Dedifferentiated amniotic fluid mesenchymal stem cell (primary cell): ENCODE measurements at regions not wholly inside any gene's neighbourhood (a gene's known extent, or its start where the extent isn't known, plus 50 kb on each side); places are given as distances from the start of the nearest gene placed in this dataset.
"Not testable (repeated sequence)": the region's sequence is repeated elsewhere in the genome, so short reads cannot be mapped to it uniquely, and the experiment has no call there.

Experiments
- DNase-seq: peaks from one replicate; pipeline ENCODE4 v3.0.0-alpha.2; 2016; ENCODE audit errors: extremely low spot score

DNA sequence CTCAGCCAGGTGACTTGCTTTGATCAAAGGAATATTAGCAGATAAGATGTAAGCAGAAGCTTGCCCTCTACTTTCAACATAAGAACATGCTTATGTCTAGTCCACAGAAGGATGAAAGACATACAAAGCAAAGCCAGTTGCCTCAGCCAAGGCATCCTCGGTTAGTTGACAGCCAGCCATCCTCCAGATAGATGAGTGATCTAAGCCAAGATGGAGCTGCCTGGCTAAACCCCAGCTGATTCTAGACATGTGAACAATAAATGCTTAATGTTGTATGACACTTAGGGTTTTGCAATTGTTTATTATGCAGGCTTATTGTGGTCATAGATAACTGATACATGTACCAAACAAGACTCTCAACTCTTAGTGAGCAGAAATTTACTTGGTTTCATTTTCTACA lies 157.6 kb upstream of the TMTC2 start:
- no peak for DNase-seq

DNA sequence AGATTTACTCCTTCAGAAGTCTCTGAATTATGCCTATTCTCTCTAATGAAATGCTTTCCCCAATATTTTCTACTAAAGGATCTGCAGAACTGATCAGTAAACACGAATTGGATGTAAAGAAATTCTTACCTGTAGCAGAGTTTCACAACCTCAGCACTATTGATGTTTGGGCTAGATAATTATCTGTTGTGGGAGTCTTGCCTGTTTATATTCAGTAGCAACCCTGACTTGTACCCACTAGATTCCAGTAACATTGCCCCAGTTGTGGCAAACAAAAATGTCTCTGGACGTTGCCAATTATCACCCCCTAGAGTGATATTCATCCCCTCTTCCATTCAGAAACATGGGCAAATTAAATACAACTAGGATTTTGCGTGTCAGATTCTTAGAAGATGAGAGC lies 156.8 kb upstream of the TMTC2 start:
- DNase-seq = no peak

DNA sequence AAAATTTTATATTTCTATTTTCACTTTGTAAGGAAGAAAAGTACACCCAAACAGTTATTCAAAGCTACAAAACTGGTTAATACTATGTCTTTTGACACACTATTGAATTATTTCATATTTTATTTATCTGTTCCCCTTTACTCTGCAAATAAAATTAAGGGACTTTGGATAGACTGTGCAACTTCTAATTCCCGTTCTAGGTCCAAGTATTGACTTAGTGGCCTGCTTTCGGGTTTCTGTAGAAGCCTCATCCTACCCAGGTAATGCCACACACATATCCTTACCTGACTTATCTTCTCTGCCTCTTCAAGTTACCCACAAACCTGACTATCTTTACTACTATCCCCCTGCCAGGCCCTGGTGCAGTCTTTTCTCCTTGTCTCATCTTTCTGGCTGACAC lies 156.3 kb upstream of the TMTC2 start:
- DNase-seq = no peak

DNA sequence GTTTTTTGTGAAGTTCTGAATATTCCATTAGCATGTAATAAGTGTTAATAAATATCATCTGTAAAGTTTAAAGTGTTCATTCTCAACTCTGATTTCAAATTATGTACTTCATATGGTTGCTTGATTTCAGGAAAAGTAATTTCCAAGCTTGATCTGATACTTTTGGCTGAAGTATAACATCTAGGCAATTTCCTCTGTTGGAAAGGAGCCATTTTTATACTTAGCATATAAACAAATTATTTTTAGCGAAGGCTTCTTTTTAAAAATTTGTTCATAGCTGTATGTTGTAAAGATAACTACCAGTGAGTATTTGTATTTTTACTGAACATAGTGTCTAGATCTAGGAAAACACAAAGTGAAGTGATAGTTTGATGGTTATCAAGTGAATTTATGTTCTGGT lies 153.4 kb upstream of the TMTC2 start:
- DNase-seq = no peak

DNA sequence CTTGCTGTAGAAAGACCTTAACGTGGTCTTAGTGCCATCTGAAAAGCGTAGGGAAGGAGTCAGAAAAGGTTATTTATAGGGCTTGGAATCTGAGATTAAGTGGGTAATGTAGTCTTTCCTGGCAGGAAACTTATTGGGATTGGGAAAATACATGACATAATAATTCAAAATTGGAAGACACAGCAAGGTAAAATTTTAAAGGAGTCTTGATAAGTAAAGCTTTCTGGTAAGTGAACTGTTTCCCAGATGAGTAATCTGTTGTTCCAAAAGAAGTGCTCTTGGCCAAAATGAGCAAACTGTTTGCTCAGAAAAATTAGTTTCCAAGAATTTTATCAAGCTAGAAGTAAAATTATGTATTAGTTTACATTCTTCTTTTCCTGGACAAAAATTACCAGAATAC lies 149.3 kb upstream of the TMTC2 start:
- no peak for DNase-seq

DNA sequence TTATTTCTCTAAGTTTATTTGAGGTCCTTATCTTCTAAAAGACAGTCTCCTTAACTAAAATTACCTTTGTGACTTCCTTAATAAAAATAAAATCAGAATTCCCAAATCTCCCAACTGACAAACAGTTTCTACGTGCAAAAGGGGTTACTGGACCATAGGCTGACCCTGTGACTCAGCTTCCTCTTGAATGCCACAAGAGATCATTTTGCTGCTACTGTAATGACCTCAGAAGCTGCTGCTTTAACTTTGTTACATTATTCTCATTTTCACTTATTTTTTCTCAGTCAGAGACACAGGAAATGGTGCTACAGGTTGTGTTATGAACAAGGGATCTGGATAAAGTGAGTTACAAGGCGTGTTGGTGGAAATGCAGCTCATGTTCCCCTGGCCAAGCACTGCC lies 132.2 kb upstream of the TMTC2 start:
- peak; percentile 13 for DNase-seq

DNA sequence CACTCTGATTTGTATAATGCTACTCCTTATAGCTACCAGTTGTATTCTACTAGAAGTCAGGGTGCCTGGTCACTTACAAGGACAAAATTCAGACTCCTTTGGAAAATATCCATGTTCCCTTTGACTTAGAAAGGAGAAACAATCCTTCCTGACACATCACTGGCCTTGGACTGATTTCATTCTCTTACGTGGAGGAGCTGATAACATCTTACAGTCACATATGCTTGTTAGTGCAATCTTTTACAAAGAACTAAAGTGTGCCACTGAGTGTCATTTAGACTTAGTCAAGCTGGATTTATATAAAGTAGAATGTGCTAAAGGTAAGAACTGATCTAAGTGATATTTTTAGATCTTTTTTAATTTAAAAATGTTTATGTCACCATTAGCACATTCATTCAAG lies 131.0 kb upstream of the TMTC2 start:
- peak; percentile 13 for DNase-seq

DNA sequence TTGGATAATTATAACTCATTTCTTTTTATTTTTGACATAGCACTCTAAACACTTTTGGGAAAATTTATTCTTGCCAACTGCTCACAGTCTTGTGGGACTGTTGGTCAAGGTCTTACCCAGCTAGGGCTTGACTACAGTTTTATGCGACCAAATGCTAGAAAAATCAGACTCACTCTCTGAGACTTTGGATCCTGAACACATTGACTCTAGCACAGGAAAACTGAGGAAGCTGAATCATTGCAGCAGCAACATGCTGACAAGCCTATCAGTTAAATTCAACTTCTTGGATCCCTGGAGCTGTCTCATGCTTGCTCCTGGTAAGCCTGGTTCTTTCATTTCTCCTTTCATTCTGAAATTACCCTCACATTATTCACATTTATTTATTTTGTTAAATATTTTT lies 120.7 kb upstream of the TMTC2 start:
- no peak for DNase-seq

DNA sequence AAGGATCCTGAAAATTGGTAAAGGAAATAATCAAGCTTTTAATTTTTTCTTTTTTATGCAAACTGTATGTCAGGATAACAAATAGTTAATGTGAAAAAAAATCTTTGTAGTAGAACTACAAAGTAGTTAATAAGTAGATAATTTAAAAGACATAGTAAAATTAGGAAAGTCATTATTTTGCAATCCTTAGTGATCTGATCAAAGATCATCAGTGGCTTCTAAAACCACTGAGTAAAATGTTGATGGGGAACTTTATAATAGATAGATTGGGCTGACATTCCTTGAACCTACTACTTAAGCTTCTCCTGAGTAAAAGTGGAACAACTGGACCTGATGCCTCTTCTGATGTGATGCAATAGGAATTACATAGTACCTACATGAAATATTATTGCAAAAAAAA lies 119.0 kb upstream of the TMTC2 start:
- peak; percentile 1 for DNase-seq

DNA sequence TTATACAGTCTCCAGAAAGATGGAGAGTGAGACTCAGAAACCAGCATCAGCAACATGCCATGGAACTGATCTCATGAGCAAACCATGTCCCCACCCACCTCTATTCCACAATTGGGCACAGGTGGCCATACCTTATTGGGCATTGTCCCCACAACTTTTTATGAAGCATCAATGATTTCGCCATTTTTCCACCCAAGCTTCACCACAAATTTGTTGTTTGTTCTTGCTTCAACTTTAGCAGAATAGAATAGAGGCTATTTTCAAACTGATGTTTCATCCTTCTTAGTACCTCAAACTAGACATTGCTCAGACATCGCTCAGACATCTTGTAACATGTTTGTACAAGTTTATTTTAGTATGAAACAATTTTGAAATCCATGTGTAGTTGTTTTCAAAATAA lies 112.5 kb upstream of the TMTC2 start:
- no peak for DNase-seq

DNA sequence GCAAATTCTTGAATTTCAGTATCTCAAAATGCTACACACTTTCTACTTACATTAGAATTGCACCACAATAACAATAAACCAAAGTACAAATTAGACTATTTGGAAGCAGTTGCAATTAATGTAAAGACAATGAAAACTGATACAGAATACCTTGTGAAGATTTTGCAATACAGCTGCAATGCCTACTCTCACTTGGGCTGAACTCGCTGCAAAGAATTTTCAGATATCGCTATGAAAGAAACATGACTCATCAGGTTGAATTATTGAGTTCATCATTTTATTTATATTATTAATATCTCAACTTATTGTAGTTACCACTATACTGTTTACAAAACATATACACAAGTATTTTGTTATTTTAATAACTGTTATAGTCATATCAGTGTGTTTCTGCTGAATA lies 108.0 kb upstream of the TMTC2 start:
- no peak for DNase-seq

DNA sequence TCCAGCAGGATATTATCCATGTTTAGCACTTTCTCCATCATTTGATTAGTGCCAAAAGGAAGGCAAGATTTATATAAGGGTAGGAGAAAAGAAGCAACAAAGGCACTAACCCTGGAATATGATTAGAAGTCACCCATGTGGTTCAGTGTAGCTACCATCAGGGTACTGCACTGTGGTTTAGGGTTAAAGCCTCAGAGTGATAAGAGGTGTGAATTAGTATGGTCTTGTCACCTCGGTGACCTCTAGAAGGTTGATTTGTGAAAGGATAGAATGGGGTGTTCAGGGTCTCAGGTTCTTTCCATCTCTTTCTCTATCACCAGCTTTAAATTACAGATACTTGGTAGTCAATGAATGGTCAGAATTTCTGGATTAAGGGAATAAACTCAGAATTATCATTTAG lies 103.0 kb upstream of the TMTC2 start:
- no peak for DNase-seq

DNA sequence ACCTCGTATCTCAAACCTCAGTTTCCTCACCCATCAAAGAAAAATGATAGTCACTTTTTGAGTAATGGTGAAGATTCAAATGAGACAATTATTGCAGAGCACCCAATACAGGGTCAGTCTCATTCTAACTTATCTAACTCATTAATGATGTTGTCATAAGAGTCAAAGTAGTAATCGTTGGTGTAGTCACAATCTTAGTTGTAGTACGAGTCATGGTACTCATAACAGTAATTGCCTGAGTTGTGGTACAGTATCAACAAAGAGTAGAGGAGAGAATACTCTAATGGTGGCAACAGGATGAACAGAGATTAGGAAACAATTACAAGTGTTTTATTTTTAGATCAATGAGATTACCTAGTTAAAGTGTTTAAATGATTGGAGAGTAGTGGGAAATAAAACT lies 93.6 kb upstream of the TMTC2 start:
- no peak for DNase-seq

DNA sequence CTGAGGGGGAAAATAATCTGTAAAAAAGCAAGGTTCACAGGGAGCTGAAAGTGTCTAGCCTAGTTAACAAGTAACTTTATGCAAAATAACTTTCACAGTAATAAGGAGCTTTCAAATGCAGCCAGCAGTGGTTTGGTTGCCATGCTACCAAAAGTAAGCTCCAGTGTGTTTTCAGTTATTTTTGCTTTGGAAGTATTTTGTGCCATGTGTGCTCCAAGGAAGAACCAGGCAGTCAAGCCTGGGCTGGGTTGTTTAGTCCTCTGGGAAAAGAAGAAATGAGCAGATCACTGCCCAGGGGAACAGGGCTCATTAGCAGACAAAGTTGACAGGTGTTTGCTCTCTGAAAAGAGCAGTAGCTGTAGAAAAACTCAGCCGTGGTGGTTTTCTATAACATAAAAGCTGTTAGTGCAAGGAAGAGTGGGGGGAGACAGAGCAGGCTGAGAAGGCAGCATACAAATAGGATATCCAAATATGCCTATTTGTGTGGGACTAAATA lies 92.8 kb upstream of the TMTC2 start:
- DNase-seq = no peak

DNA sequence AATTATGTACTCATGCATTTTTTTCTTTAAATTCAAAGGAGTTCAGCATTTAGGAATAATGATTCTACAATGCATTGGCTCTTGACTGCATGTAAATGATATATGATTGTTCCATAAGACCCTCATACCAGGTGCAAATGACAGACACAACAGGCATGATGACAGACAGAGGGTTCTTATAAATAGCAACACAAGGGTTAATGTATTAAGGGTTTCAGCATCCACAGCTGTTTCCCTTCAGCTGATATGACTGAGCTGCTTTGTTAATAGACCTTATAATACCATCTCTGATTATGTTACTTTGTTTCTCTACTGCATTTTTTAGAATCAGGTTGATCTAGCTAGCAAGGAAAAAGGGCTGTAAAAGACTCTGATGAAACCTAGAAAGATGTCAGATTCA lies 90.8 kb upstream of the TMTC2 start:
- no peak for DNase-seq

DNA sequence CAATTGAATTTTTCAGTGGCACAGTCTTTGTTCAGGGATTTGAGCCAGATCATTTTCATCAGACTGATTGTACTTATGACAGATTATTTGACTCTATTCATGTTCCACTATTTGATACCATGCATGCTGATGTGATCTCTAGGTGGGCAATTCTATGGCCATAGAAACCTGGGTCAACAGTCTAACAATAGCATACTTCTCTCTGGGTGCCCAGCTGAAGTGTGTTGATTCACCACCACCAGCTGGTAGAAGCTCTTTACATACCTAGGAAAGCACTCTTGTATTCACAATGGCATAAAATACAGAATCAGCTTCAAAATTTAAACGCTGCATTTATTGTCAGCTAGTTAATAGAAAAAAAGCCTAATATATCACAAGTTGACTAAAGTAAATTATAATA lies 90.2 kb upstream of the TMTC2 start:
- no peak for DNase-seq

DNA sequence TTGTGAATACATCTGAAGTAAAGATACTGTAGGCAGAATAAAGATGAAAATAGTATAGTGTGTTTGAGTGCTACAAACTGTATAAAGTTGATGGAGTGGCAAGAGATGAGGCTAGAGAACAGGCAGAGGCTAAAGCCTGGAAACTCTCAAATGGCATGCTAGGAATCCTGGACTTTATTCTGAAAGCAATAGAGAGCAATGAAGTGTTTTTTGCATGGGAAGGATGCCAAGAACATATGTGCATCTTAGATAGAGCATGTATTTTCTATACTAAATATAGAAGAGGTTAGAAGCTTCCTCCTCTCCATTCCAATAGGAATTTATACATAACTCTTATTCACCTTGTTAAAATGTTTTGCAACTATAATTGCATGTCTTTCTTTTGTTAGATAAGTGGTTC lies 86.3 kb upstream of the TMTC2 start:
- peak; percentile 23 for DNase-seq

DNA sequence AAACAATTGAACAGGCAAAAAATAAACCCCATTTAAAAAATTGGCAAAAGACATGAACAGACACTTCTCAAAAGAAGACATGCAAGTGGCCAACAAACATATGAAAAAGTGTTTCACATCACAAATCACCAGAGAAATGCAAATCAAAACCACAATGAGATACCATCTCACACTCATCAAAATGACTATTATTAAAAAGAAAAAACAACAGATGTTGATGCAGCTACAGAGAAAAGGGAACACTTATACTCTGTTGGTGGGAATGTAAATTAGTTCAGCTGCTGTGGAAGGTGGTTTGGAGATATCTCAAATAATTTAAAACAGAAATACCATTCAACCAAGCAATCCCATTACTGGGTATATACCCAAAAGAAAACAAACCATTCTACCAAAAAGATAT lies 83.1 kb upstream of the TMTC2 start:
- not testable (repeated sequence) for DNase-seq

DNA sequence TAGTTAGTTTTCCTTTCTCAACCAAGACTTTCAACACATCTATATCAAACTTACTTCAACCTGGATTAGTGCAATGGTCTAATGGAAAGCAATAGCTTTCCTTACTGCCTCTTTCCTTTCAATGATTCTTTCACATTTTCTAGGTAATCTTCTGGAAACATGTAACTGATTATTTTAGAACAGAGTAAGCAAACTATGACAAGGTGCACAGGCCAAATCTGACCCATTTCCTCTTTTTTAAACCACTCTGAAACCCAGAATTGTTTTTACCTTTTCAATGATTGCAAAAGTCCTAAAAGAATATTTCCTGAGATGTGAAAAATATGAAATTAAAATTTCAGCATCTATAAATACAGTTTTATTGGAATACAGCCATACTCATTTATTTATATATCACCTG lies 81.6 kb upstream of the TMTC2 start:
- no peak for DNase-seq

DNA sequence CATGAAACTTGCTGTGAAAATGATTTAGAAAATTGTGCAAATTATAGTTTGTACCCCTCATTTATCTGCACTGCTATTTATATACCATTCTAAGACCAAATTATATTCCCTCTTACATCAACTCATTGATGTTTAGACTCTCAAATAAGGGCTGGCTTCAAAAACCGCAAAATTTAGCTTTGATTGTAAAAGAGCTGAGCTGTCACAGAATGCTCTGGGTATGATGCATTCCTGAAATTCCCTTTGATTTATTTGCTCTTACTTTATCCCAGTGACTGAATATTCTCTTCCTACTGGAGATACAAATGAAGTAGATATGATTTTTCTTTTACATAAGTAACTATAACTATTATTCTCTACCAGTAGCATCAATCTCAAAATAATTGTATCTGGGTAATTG lies 78.0 kb upstream of the TMTC2 start:
- DNase-seq = peak; percentile 73

DNA sequence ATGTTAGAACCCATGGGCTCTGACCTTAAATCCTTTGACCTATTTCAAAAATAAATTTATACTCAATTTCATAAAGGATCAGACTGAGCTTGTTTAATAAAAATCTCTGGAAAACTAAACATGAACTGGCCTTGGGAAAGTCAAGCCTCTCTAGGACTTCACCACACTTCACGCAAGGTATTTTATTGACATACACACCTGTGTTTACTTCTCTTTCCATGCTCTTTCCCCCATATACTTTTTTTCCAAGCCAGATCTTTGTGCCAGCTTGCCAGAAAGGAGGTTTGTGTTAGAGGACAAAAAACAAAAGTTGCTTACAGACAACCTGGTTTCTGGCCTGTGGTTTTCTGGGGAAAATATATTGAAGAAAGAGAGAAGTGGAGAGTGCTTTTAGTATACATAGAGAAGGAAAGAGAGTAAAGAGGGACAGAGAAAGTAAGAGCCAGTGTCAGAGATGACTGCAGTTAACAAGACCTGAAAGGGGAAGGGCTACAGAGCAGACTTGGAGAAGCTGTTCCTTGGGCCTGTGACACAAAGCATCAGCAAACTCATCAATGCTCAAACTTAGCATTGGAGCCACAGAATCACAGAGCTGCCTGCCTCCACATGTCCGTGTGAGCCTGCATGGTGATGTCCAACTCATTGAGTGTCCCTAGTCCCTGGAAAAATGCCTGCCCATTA lies 77.3 kb upstream of the TMTC2 start:
- no peak for DNase-seq

DNA sequence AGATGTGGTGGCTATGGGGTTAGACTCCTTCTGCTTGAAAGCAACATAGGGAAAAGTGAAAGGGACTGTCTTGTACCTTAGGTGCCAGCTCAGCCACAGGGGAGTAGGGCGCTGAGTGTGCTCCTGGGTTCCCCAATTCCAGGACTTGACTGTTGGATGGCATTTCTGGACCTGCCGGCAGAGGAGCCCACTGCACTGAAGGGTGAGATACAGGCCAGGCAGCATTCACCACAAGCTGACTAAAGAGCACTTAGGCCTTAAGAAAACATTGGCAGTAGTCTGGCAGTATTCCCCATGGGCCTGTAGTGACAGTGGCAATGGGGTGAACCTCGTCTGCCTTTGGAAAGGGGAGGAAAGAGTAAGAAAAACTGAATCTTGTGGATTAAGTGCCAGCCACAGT lies 67.1 kb upstream of the TMTC2 start:
- no peak for DNase-seq

DNA sequence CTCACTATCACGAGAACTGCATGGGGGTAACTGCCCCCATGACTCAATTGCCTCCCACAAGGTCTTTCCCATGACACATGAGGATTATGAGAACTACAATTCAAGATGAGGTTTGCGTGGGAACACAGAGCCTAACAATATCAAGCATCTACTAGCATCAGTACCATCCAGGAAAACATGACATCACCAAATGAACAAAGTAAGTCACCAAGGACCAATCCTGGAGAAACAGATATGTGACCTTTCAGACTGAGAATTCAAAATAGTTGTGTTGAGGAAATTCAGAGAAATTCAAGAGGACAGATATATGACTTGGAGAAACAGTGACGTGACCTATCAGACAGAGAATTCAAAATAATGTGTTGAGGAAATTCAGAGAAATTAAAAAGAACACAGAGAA lies 65.8 kb upstream of the TMTC2 start:
- no peak for DNase-seq

DNA sequence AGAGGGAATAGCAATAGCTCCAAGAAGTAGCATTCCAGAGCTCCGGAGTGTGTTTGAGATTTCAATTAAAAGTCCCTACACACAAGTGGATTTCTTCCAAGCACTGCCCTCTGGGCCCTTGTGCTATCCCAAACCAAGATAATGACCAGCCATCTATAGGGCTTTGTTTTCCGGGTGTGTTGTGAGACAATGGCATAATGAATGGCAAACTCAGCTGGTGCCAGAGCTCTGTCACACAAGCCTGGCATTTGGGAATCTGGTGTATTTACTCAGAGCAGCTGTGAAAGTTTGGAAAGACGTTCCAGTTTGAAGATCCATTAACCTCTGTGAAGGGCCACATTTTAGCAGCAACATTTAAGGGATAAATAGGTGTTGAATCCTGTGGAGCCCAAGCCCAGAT lies 61.2 kb upstream of the TMTC2 start:
- no peak for DNase-seq
